GM23248 (cell line): ENCODE measurements at regions not wholly inside any gene's neighbourhood (a gene's known extent, or its start where the extent isn't known, plus 50 kb on each side); places are given as distances from the start of the nearest gene placed in this dataset.
"Not testable (repeated sequence)": the region's sequence is repeated elsewhere in the genome, so short reads cannot be mapped to it uniquely, and the experiment has no call there.

Source experiments
- DNase-seq: peaks from one replicate; pipeline ENCODE4 v3.0.0-alpha.2; 2015
- H2AFZ ChIP-seq: fragments of 200-600 bp; sonication (generic); 2 replicates; pipeline ENCODE4 v1.6.1; 2016; ENCODE audit warnings: antibody characterized with exemption
- H3F3A ChIP-seq: fragments of 200-600 bp; sonication (generic); 2 replicates; pipeline ENCODE4 v1.6.1; 2016; ENCODE audit warnings: mild to moderate bottlenecking, antibody characterized with exemption, mixed run types; ENCODE audit not compliant: insufficient read depth
- H3K27ac ChIP-seq: fragments of 200-600 bp; sonication (generic); 2 replicates; pipeline ENCODE4 v1.5.1; 2016; ENCODE audit warnings: mild to moderate bottlenecking
- H3K27me3 ChIP-seq: fragments of 200-600 bp; sonication (generic); replicated peaks from 2 replicates; pipeline ENCODE4 v1.6.1; 2016; ENCODE audit warnings: mild to moderate bottlenecking; ENCODE audit not compliant: insufficient read depth
- H3K36me3 ChIP-seq: fragments of 200-600 bp; sonication (generic); 2 replicates; pipeline ENCODE4 v1.6.1; 2016; ENCODE audit warnings: low read depth, mild to moderate bottlenecking
- H3K4me1 ChIP-seq: fragments of 200-600 bp; sonication (generic); 2 replicates; pipeline ENCODE4 v1.6.1; 2016; ENCODE audit warnings: mild to moderate bottlenecking; ENCODE audit not compliant: insufficient read depth
- H3K4me2 ChIP-seq: fragments of 200-600 bp; sonication (generic); one replicate; pipeline ENCODE4 v1.6.1; 2016; ENCODE audit warnings: mild to moderate bottlenecking; ENCODE audit not compliant: unreplicated experiment
- H3K4me3 ChIP-seq: fragments of 200-600 bp; sonication (generic); 2 replicates; pipeline ENCODE4 v1.5.1; 2016; ENCODE audit warnings: mild to moderate bottlenecking
- H3K79me2 ChIP-seq: fragments of 200-600 bp; sonication (generic); 2 replicates; pipeline ENCODE4 v1.6.1; 2016; ENCODE audit warnings: mild to moderate bottlenecking; ENCODE audit not compliant: insufficient read depth
- H3K9ac ChIP-seq: fragments of 200-600 bp; sonication (generic); 2 replicates; pipeline ENCODE4 v1.6.1; 2016; ENCODE audit warnings: mild to moderate bottlenecking
- H3K9me2 ChIP-seq: fragments of 200-600 bp; sonication (generic); 2 replicates; pipeline ENCODE4 v1.6.1; 2016; ENCODE audit warnings: mixed run types, mild to moderate bottlenecking, moderate library complexity; ENCODE audit not compliant: insufficient read depth
- H3K9me3 ChIP-seq: fragments of 200-600 bp; sonication (generic); one replicate; pipeline ENCODE4 v1.6.1; 2017; ENCODE audit warnings: low read depth
- H4K20me1 ChIP-seq: fragments of 200-600 bp; sonication (generic); 2 replicates; pipeline ENCODE4 v1.6.0; 2016; ENCODE audit not compliant: insufficient read depth
- EZH2 ChIP-seq: fragments of 200-600 bp; sonication (generic); IDR thresholded peaks from 2 replicates; pipeline ENCODE4 v1.6.1; 2018; ENCODE audit warnings: antibody characterized with exemption, mild to moderate bottlenecking; ENCODE audit not compliant: insufficient read depth, poor library complexity, severe bottlenecking
- EZH2phosphoT487 ChIP-seq: fragments of 200-600 bp; sonication (generic); IDR thresholded peaks from 2 replicates; pipeline ENCODE4 v1.6.1; 2018; ENCODE audit warnings: antibody characterized with exemption, moderate library complexity, mild to moderate bottlenecking, low read depth; ENCODE audit not compliant: insufficient read depth
- WGBS, 2 experiments: methylation state at CpG; one replicate each; pipeline ENCODE4 v1.1.6; 2015 to 2017; ENCODE audit warnings: low lambda C conversion rate in 2 of 2, low coverage in 1 of 2; ENCODE audit errors: missing lambda C conversion rate in 2 of 2; 5-methylcytosine and 5-hydroxymethylcytosine counted together
- in situ Hi-C: fragments of 300-500 bp; cut with MboI; formaldehyde crosslinking; loops from 2 replicates; pipeline ENCODE4 v1.15.0; 2020

DNA sequence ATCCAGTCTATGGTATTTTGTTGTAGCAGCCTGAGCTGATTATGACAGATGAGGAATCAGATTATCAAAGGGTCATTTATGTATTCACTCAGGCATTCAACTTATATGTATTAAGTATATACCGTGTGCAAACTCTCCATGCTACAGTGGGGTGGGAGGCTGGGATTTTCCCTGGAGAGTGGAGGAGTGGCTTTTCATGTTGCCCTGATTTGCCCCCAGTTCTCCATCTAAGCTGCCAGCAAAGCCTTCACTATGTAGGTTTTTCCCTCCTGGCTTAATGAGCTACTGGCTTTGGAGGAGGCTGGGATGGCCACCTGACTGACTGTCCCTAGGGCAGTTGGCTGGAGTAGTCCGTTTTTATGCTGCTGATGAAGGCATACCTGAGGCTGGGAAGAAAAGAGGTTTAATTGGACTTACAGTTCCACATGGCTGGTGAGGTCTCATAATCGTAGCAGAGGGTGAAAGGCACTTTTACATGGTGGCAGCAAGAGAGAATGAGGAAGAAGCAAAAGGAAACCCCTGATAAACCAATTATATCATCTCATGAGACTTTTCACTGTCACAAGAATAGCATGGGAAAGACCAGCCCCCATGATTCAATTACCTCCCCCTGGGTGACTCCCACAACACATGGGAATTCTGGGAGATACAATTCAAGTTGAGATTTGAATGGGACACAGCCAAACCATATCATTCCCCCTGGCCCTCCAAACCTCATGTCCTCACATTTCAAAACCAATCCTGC lies 253.9 kb downstream of the RPLP1 start:
- Histone ChIP-seq H3K9me3 (no peaks in the 10 kb centered on the region), H3K9ac (no peak overlapping the region), H3K27ac (no peak overlapping the region), H3K36me3 (no peaks in the 10 kb centered on the region), H3K79me2 (no peaks in the 10 kb centered on the region), H3K4me3 (no peak overlapping the region), H3K4me1 (peaks cover 12% of the 10 kb centered on the region), H3F3A (peaks cover 10% of the 10 kb centered on the region; the same call in 1 of the 2 replicates), H3K4me2 (no peak overlapping the region), H4K20me1 (no peaks in the 10 kb centered on the region), H3K27me3 (peaks cover 15% of the 10 kb centered on the region), H2AFZ (no peak overlapping the region), H3K9me2 (no peaks in the 10 kb centered on the region)
- 39 to 42% methylated on average over 3 of the region's 3 CpGs for WGBS, 2 experiments
- DNase-seq: no peak
- in situ Hi-C loops: no loop called here
- TF ChIP-seq EZH2 (no peak), EZH2phosphoT487 (no peak)

DNA sequence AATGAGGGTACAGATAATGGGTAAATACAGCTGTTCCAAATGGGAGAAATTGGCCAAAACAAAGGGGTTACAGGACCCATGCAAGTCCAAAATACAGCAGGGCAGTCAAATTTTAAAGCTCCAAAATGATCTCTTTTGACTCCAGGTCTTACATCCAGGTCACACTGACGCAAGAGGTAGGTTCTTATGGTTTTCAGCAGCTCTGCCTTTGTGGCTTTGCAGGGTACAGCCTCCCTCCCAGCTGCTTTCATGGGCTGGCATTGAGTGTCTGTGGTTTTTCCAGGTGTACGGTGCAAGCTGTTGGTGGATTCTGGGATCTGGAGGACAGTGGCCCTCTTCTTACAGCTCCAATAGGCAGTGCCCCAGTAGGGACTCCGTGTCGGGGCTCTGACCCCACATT lies 254.6 kb downstream of the RPLP1 start:
- WGBS, 2 experiments: 55 to 56% methylated on average over 4 of the region's 4 CpGs
- H3K4me1 ChIP-seq: peaks cover 12% of the 10 kb centered on the region
- H3K79me2 ChIP-seq, H3K4me2 ChIP-seq, H3K9me2 ChIP-seq, H4K20me1 ChIP-seq, H3K36me3 ChIP-seq, H3K9ac ChIP-seq, H3K27ac ChIP-seq, H3K9me3 ChIP-seq, DNase-seq, H2AFZ ChIP-seq, H3K4me3 ChIP-seq, in situ Hi-C loops: not testable (repeated sequence)
- H3K27me3 ChIP-seq: peaks cover 16% of the 10 kb centered on the region
- peaks cover 10% of the 10 kb centered on the region; the same call in 1 of the 2 replicates for H3F3A ChIP-seq

DNA sequence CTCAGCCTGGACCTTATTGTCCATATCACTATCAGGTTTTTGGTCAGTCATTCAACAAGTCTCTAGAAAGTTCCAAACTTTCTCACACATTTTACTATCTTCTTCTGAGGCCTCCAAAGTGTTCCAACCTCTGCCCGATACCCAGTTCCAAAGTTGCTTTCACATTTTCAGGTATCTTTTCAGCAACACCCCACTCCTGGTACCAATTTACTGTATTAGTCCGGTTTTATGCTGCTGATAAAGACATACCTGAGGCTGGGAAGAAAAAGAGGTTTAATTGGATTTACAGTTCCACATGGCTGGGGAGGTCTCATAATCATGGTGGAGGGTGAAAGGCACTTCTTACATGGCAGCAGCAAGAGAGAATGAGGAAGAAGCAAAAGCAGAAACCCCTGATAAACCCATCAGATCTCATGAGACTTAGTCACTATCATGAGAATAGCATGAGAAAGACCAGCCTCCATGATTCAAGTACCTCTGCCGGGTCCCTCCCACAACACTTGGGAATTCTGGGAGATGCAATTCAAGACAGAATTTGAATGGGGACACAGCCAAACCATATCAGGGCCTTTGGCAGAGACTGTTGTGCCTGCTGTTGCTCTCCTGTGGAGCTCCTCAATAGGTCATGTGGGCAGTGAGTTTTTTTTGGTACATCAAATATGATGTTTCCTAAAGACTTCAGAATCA lies 256.0 kb downstream of the RPLP1 start:
- H3K9me3 ChIP-seq, H3K4me2 ChIP-seq, H3K36me3 ChIP-seq, DNase-seq, H3K4me3 ChIP-seq, H2AFZ ChIP-seq, H3K9ac ChIP-seq, H3K9me2 ChIP-seq, in situ Hi-C loops, H3K27ac ChIP-seq, H4K20me1 ChIP-seq, H3K79me2 ChIP-seq: not testable (repeated sequence)
- Histone ChIP-seq H3K4me1 (peaks cover 12% of the 10 kb centered on the region), H3F3A (peaks cover 10% of the 10 kb centered on the region; the same call in 1 of the 2 replicates), H3K27me3 (peaks cover 19% of the 10 kb centered on the region)
- 63 to 68% methylated on average over 3 of the region's 3 CpGs for WGBS, 2 experiments

DNA sequence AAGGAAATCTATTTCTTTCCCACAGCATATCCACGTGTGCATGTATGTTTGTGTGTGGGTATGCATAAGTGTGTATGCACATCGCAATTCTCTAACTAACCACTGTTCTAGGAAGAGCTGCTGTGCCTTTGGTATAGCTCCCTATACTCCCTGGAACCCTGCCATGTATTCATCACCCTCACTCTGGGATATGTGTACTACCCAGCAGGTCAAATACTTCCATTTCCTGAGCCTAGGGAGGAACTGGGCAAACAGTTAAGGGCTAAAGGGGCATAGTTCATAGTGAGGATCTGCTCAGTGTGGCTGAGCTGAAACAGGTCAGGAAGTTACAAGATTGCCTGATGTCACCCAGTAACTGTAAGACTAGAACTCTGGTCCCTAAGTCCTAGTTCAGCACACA lies 260.4 kb downstream of the RPLP1 start:
- no peaks in the 10 kb centered on the region for H4K20me1 ChIP-seq
- no peak overlapping the region for H3K4me2 ChIP-seq
- peaks cover 31% of the 10 kb centered on the region for H3K27me3 ChIP-seq
- H3K27ac ChIP-seq: no peak overlapping the region
- no peaks in the 10 kb centered on the region for H3K9me2 ChIP-seq
- no peak overlapping the region for H3K9ac ChIP-seq
- no peaks in the 10 kb centered on the region for H3F3A ChIP-seq
- no peaks in the 10 kb centered on the region for H3K9me3 ChIP-seq
- DNase-seq: no peak
- in situ Hi-C loops: no loop called here
- no peaks in the 10 kb centered on the region for H3K36me3 ChIP-seq
- no peaks in the 10 kb centered on the region for H3K4me1 ChIP-seq
- H2AFZ ChIP-seq: no peak overlapping the region
- no peaks in the 10 kb centered on the region for H3K79me2 ChIP-seq
- WGBS, 2 experiments: 60 to 64% methylated on average over 2 of the region's 2 CpGs
- H3K4me3 ChIP-seq: no peak overlapping the region
- TF ChIP-seq EZH2: no peak
- no peak for TF ChIP-seq EZH2phosphoT487
